NCI-H1417 treated with DMSO at 0.1 percent for 48 hours (cell line): ENCODE measurements at regions not wholly inside any gene's neighbourhood (a gene's known extent, or its start where the extent isn't known, plus 50 kb on each side); places are given as distances from the start of the nearest gene placed in this dataset.
"Not testable (repeated sequence)": the region's sequence is repeated elsewhere in the genome, so short reads cannot be mapped to it uniquely, and the experiment has no call there.

Experiments
- DNase-seq: peaks from one replicate; lab custom pipeline; 2025; lab: John Stamatoyannopoulos, UW

- DNase-seq = no peak
Measured at GRCh38 chr3:59191651-59192050, 141.8 kb upstream of the CFAP20DC start.

- no peak for DNase-seq
Measured at GRCh38 chr3:59189939-59190338, 140.1 kb upstream of the CFAP20DC start.

DNA sequence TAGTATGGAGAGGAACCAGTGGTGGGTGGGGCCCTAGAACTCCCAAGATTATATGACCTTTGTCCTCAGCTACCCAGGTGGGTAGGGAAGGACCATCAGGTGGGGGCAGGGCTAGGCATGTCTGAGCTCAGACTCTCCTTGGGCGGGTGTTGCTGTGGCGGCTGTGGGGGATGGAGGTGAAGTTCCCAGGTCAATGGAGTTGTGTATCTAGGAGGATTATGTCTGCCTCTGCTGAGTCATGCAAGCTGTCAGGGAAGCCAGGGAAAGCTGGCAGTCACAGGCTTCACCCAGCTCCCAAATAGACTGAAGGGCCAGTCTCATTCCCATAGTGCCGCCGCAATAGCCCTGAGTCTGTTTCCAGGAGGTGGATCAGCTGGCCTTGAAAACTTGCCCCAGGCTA lies 139.7 kb upstream of the CFAP20DC start:
- DNase-seq = no peak

DNA sequence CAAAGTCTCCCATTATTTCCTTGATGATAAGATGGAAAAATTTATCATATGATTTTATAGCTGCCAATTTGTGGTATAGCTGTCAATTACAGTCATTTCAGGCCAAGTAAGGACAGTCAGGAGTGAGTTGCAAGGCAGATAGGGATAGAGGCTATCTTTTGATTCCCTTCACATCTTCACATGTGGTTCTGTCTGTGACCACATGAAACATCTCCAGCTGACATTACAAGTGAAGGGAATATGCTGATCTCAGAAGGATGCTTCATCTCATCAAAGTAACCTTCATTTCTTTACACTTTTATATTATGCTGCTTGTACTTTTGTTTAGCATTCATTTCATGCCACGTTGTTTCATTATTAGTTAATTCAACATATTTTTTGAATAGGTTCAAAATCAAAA lies 136.9 kb upstream of the CFAP20DC start:
- DNase-seq = no peak

DNA sequence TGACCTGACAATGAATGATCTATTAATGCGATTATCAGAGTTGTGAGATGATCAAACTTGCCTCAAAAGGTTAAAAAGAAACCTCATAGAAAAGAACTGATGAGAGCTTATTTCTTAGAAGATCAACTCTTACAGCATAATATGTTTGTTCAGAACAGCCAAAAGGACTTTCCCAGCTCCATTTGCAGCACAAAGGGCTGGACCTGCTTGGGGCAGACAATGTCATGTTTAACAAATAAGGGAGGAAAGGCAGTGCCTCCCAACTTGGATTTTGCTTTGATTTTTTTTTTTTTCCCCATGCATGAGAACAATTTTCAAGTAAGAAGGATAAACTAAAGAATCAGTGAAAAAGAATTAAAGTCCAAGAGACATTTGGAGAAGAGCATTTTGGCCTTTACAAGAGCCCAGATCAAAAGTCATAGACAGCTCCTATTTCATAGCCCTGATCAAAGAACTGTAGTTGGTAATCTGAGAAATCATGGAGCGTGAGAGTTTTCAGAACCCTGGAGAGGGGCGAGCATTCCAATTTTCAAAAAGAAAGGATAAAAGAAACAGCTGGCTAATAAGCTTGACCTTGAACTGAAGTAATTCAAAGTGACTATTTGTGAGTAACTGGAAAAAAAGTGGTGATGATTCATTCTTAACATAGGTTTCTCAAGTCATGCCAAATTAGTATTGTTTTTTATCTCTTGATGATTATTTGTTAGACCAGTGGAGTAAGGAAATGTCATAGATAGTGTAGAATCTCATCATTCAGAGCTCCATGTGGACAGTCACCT lies 136.0 kb upstream of the CFAP20DC start:
- DNase-seq = no peak

- DNase-seq = no peak
Measured at GRCh38 chr3:59180006-59180405, 130.2 kb upstream of the CFAP20DC start.

DNA sequence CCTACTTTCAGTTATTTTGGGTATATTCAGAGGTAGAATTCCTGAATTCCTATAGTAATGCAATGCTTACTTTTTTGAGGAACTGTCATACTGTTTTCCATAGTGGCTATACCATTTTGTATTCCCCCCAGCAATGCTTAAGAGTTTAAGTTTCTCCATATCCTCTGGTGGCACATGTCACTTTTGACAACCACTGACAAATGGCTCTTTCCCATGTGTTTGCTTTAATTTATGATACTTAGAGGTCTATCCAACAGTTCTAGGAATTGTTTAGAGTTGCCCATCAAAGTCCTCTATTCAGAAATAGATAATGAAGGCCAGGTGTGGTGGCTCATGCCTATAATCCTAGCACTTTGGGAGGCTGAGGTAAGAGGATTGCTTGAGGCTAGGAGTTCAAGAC lies 128.9 kb upstream of the CFAP20DC start:
- no peak for DNase-seq

DNA sequence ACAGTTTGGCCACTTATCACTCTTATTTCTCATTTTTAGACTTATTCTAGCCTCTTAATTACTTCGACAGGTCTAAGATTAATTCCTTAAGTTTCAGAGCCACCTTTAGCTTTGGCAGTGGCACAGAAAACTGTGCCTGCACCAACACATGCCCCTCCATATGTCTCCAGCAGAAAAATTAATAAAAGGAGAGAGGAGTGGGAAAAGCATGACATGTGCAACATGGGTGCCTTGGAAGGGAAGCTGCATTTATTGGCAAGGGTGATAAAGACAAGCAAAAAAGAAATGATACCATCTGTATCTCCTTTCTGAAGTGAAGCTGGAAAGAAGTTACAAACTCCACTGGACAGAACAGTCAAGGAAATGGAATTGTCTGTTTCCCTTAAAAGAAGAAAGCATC lies 121.7 kb upstream of the CFAP20DC start:
- no peak for DNase-seq

GRCh38 chr3:59170166-59170565 lies 120.3 kb upstream of the CFAP20DC start:
- DNase-seq = not testable (repeated sequence)

DNA sequence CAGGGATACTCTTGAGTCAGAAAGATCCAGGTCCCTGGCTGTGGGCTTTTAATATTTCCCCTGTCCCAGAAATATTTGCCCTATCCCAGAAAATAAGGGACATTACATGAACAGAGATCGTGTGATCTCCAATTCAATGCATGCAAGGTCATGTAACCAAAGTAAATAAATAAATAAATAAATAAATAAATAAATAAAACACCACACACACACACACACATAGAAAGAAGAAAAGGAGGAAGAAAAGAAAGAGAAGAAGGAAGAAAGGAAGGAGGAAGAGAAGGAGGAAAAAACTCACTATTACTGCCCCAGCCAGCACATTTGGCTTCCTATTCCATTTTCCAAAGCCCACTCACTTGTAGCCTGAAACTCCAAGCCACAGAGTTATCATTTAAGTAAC lies 117.9 kb upstream of the CFAP20DC start:
- DNase-seq = no peak

DNA sequence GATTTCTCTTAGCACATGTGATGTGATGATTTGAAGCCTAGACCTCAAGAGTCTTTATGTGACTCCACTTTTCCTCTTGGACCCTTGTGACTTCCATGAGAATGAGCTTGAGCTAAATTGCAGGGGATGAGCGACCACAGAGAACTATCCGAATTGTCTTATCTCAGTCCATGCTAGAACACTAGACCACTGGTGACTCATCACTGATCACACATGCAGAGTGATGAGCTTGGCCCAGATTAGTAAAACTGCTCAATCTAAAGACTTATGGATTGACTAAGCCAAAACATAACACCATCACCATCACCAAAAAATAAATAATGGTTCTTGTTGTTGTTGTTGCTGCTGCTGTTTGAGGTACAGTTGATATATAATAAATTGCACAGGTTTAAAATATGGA lies 114.1 kb upstream of the CFAP20DC start:
- DNase-seq = no peak

GRCh38 chr3:59161048-59161447 lies 111.2 kb upstream of the CFAP20DC start:
- no peak for DNase-seq

DNA sequence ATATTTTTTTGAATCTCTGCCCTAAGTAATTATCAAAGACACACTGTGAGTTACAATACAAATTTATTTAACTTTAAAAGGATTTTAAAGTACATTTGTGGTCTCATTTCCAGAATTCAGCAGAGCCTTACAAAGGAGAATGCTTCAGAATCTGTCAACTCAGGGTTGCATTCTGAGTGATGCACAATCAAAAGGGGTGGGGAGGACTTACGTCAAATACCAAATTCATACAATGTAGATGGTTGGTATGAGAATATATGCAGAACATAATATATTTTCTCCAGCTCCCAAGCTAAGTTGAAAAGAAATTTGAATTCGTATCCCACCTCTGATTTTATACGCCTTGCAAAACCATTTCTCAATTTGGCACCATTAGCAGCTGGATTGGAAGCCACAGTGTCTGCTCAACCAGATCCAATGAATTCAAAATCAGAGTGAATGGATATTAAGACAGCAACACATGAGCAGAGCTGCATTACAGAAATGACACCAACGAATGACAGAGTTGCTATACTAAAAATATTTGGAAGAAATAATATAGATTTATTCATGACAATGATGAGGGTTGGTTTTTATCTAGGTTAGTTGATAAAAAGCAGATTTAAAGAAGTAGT lies 110.4 kb upstream of the CFAP20DC start:
- DNase-seq = no peak

GRCh38 chr3:59153648-59154047 lies 103.8 kb upstream of the CFAP20DC start:
- no peak for DNase-seq

DNA sequence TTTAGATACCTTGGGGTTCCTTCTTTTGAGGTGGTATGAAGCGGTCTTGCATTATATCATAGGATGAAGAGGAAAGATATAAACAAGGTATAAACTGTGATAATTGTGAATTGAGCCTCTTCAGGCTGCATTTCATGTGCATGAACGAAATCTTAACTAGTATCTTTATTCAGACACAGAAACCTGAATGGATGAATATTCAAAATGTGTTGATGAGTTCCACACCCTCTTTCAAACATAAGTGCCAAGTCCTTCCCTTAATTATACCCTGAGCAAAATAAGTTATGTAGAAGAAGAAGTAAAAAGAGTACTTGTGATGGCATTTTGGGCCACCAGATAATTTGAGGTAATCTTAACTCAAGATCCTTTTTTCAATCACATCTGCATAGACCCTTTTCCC lies 103.1 kb upstream of the CFAP20DC start:
- no peak for DNase-seq

GRCh38 chr3:59150039-59150438 lies 100.2 kb upstream of the CFAP20DC start:
- no peak for DNase-seq

DNA sequence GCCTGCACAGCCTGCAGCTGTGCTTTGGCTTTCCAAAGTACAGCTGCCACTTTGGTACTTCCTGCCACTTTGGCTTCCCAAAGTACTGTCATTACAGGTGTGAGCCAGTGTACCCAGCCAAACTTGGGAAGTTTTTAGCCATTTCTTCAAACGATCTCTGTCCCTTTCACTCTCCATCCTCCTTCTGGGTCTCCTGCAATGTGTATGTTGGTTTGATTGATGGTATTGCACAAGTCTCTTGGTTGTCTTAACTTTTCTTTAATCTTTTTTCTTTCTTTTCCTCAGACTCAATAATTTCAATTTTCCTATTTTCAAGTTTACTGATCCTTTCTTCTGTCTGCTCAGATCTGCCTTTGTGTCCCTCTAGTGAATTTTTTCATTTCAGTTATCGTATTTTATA lies 99.3 kb upstream of the CFAP20DC start:
- no peak for DNase-seq

GRCh38 chr3:59143447-59143846 lies 93.6 kb upstream of the CFAP20DC start:
- DNase-seq = no peak

- DNase-seq = no peak
Measured at GRCh38 chr3:59142556-59142955, 92.7 kb upstream of the CFAP20DC start.

DNA sequence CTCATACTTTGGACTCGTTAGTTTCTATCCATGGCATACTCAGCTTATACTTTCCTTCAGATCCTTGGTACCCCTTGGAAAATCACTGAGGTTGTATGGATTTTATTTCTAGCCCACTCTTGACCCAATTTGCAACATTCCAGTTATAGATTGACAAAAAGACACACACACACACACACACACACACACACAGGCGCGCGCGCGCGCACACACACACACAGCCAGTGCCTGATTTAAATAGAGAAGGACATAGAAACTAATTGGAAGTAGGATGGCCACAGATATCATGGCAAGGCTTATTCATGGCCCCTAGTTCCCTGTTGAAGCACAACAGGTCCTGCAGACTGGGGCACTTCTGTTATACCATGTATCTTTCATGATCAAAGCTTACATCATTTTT lies 89.1 kb upstream of the CFAP20DC start:
- DNase-seq = no peak

DNA sequence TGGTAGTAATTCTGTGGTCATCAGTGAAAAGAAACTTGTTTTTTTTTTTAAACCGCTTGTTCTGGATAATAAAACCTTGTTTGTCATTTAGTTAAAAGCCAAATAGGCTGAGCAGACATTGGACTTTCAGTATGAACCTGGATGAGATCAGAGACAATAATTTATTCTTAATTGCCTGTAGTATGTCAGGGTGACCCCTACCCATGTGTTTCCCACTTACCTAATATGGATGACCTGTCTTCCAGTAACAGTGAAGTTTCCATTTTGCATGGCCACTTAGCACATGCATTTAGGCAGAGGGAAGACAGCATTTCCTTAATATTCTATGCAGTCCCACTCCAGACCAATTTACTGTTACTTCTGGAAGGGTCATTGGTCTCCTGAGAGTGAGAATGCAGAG lies 87.6 kb upstream of the CFAP20DC start:
- no peak for DNase-seq

GRCh38 chr3:59136081-59136480 lies 86.3 kb upstream of the CFAP20DC start:
- no peak for DNase-seq

- no peak for DNase-seq
Measured at GRCh38 chr3:59135096-59135495, 85.3 kb upstream of the CFAP20DC start.

- no peak for DNase-seq
Measured at GRCh38 chr3:59133311-59133710, 83.5 kb upstream of the CFAP20DC start.
